ENCODE measurements at regions not wholly inside any gene's neighbourhood (a gene's known extent, or its start where the extent isn't known, plus 50 kb on each side); places are given as distances from the start of the nearest gene placed in this dataset.

DNA sequence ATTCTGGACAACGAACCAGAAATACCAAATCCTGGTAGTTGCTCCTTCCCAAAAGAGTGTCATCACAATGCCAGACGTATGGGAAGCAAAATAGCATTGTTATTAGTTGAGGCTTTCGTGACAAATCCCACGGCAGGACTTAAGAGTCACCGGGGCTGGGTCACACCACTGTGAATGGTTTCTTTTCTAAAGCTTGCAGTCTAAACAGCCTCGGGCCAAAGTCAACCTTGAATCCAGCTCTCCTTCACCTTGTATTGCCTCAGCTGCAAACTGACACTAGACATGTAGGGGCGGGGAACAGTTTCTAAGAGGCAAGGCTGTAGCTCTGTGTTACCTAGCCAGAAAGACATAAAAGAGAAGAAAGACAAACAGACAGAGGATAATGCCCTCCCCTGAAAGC, 734.8 kb downstream of the MED13L start:
- no peak for TF ChIP-seq SRSF3 (IDR thresholded peaks at IDR 0.05; ENCODE audit: insufficient read depth, low read length)
- TF ChIP-seq POLR2A (conservative IDR thresholded peaks at IDR 0.05), result no peak
- TF ChIP-seq, protein P1, sequence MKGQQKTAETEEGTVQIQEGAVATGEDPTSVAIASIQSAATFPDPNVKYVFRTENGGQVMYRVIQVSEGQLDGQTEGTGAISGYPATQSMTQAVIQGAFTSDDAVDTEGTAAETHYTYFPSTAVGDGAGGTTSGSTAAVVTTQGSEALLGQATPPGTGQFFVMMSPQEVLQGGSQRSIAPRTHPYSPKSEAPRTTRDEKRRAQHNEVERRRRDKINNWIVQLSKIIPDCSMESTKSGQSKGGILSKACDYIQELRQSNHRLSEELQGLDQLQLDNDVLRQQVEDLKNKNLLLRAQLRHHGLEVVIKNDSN (CRISPR knock-in tag; IDR thresholded peaks at IDR 0.05), result no peak
- TF ChIP-seq, protein P2, sequence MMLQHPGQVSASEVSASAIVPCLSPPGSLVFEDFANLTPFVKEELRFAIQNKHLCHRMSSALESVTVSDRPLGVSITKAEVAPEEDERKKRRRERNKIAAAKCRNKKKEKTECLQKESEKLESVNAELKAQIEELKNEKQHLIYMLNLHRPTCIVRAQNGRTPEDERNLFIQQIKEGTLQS (IDR thresholded peaks at IDR 0.05), result no peak
- TF ChIP-seq, protein P2 (CRISPR knock-in tag; conservative IDR thresholded peaks at IDR 0.05), result no peak

All from K562 (cell line).